ENCODE measurements at regions not wholly inside any gene's neighbourhood (a gene's known extent, or its start where the extent isn't known, plus 50 kb on each side); places are given as distances from the start of the nearest gene placed in this dataset.
A peak's percentile ranks its signal among the peaks of the same experiment; 100 is the strongest.

DNA sequence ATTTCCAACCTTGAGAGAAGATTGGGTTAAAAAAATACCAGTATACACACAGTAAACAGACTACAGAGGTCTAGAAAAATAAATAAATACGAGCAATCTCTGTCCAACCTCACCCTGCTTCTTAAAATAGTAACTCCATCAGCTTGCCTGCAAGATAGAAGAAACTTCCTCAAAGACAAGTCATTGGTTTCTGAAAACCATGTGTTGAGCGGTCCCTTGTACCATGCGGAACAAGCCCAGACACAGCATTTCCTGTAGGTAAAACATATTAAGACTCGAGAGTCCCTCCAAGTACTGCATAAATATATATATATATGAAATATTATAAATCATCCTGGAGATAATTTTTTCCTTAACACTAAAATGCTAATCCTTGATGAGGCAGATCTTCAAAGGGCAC is 157.4 kb downstream of the MZT1 start:
- H2AFZ ChIP-seq, result no peak overlapping the region
- no peak overlapping the region for H3K9ac ChIP-seq
- no peaks in the 10 kb centered on the region for H3K27me3 ChIP-seq (ENCODE audit: control insufficient read depth, insufficient read depth, low read length)
- H3K27ac ChIP-seq, result no peak overlapping the region
- TF ChIP-seq, protein P1, sequence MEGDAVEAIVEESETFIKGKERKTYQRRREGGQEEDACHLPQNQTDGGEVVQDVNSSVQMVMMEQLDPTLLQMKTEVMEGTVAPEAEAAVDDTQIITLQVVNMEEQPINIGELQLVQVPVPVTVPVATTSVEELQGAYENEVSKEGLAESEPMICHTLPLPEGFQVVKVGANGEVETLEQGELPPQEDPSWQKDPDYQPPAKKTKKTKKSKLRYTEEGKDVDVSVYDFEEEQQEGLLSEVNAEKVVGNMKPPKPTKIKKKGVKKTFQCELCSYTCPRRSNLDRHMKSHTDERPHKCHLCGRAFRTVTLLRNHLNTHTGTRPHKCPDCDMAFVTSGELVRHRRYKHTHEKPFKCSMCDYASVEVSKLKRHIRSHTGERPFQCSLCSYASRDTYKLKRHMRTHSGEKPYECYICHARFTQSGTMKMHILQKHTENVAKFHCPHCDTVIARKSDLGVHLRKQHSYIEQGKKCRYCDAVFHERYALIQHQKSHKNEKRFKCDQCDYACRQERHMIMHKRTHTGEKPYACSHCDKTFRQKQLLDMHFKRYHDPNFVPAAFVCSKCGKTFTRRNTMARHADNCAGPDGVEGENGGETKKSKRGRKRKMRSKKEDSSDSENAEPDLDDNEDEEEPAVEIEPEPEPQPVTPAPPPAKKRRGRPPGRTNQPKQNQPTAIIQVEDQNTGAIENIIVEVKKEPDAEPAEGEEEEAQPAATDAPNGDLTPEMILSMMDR (IDR thresholded peaks at IDR 0.05), result no peak
- H3K4me2 ChIP-seq (ENCODE audit: low read length), result no peak overlapping the region
- no peak overlapping the region for H3K4me3 ChIP-seq (ENCODE audit: low read depth, low read length)
- no peaks in the 10 kb centered on the region for H3K36me3 ChIP-seq (ENCODE audit: control insufficient read depth, insufficient read depth, low read length)
- no peaks in the 10 kb centered on the region for H3K79me2 ChIP-seq
- no peaks in the 10 kb centered on the region for H3K9me3 ChIP-seq (ENCODE audit: control insufficient read depth, low read length)
- H3K4me1 ChIP-seq, result no peaks in the 10 kb centered on the region

DNA sequence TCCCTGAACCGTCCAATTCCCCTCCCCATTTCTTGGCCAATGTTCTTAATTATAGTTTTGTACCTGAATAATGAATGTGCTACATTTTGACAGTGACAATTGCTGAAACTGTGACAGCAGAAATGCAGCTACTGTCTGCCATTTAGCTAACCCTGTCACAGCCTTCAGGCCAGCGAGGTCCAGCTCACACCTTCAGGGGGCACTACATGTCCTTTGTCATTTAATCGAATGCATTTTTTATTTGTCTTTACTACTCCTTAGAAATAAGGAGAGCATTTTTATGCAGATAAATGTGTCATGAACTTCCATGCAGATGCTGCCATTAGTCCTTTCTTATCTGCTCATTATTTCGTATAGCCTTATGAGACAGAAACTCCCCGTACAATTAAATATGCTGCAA is 159.9 kb downstream of the MZT1 start:
- Histone ChIP-seq H3K4me2 (ENCODE audit: low read length) (no peak overlapping the region), H3K9ac (no peak overlapping the region), H3K27ac (no peak overlapping the region), H3K36me3 (ENCODE audit: control insufficient read depth, insufficient read depth, low read length) (no peaks in the 10 kb centered on the region), H3K4me1 (no peaks in the 10 kb centered on the region), H3K79me2 (no peaks in the 10 kb centered on the region), H3K9me3 (ENCODE audit: control insufficient read depth, low read length) (no peaks in the 10 kb centered on the region), H3K27me3 (ENCODE audit: control insufficient read depth, insufficient read depth, low read length) (no peaks in the 10 kb centered on the region), H2AFZ (no peak overlapping the region), H3K4me3 (ENCODE audit: low read depth, low read length) (no peak overlapping the region)
- TF ChIP-seq, protein P1 (IDR thresholded peaks at IDR 0.05), result no peak

DNA sequence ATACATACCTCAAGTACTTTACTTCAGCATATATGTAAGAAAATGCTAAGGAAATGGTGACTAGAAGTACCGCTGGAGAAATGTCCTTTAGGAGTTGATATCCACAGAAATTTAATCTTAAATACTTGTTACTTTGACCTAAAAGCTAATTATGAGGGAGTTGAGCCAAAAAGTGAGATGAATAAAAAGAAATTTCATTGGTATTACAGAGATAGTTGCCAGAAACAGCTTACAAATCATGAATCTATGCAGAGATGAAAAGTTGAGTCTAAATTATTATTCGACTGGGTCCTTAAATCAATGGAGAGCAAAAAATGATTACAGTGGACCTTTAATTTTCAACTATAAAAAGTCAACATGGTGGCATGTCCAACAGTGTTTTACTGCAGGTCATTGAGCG is 160.9 kb downstream of the MZT1 start:
- H3K4me1 ChIP-seq, result no peaks in the 10 kb centered on the region
- no peak overlapping the region for H2AFZ ChIP-seq
- no peaks in the 10 kb centered on the region for H3K36me3 ChIP-seq (ENCODE audit: control insufficient read depth, insufficient read depth, low read length)
- H3K4me2 ChIP-seq (ENCODE audit: low read length), result no peak overlapping the region
- TF ChIP-seq, protein P1 (IDR thresholded peaks at IDR 0.05), result no peak
- H3K27ac ChIP-seq, result no peak overlapping the region
- no peak overlapping the region for H3K9ac ChIP-seq
- H3K4me3 ChIP-seq (ENCODE audit: low read depth, low read length), result no peak overlapping the region
- H3K79me2 ChIP-seq, result no peaks in the 10 kb centered on the region
- no peaks in the 10 kb centered on the region for H3K27me3 ChIP-seq (ENCODE audit: control insufficient read depth, insufficient read depth, low read length)
- H3K9me3 ChIP-seq (ENCODE audit: control insufficient read depth, low read length), result no peaks in the 10 kb centered on the region

DNA sequence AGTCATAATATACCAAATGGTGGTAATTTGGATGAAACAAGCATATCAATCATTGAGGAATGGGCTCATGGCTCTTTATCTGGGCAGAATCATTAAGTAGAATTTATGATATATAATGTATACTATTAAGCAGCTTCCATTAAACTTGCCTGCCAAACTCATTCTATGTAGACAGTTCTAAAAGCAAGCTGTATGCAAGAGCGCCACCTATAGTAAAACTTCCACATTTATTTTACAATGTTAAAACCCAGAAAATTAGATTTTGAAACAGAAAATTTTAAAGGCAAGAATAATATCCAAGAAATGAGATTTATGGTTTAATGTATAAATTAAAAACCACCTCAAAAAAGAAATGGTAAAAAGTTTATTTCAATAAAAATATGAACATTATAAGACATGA is 161.5 kb downstream of the MZT1 start:
- Histone ChIP-seq H3K36me3 (ENCODE audit: control insufficient read depth, insufficient read depth, low read length) (no peaks in the 10 kb centered on the region), H3K4me3 (ENCODE audit: low read depth, low read length) (no peak overlapping the region), H3K79me2 (no peaks in the 10 kb centered on the region), H2AFZ (no peak overlapping the region), H3K9ac (no peak overlapping the region), H3K9me3 (ENCODE audit: control insufficient read depth, low read length) (no peaks in the 10 kb centered on the region), H3K4me1 (no peaks in the 10 kb centered on the region), H3K27me3 (ENCODE audit: control insufficient read depth, insufficient read depth, low read length) (no peaks in the 10 kb centered on the region), H3K27ac (no peak overlapping the region), H3K4me2 (ENCODE audit: low read length) (no peak overlapping the region)
- TF ChIP-seq, protein P1 (IDR thresholded peaks at IDR 0.05), result peak; percentile 48

DNA sequence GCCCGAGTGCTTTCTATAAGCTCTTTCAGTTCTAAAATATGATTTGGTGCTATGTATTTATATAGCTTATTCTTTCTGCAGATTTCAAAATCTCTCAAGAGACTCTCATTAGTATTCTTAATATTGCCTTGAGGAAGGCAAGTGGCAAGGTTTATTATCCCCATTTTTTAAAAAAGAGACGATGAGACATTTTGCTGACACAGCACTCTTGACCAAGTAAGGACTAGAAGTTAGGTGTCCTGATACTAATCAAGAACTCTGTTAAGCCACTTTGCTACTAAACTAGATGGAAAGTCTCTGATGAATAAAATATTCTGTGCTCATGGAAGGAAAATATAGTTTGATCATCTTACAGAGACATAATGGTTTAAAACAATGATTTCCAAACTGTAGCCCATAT is 164.7 kb downstream of the MZT1 start:
- Histone ChIP-seq H2AFZ (no peak overlapping the region), H3K9ac (no peak overlapping the region), H3K4me1 (no peaks in the 10 kb centered on the region), H3K4me2 (ENCODE audit: low read length) (no peak overlapping the region), H3K4me3 (ENCODE audit: low read depth, low read length) (no peak overlapping the region), H3K27me3 (ENCODE audit: control insufficient read depth, insufficient read depth, low read length) (no peaks in the 10 kb centered on the region), H3K9me3 (ENCODE audit: control insufficient read depth, low read length) (no peaks in the 10 kb centered on the region), H3K79me2 (no peaks in the 10 kb centered on the region), H3K27ac (no peak overlapping the region), H3K36me3 (ENCODE audit: control insufficient read depth, insufficient read depth, low read length) (no peaks in the 10 kb centered on the region)
- TF ChIP-seq, protein P1 (IDR thresholded peaks at IDR 0.05), result no peak

All from parathyroid adenoma (tissue), 2 donors.